ENCODE measurements at regions not wholly inside any gene's neighbourhood (a gene's known extent, or its start where the extent isn't known, plus 50 kb on each side); places are given as distances from the start of the nearest gene placed in this dataset.

- TF ChIP-seq MYB (IDR thresholded peaks at IDR 0.05; ENCODE audit: borderline replicate concordance, low read depth, low read length) = no peak
- no peak for TF ChIP-seq IKZF1 (conservative IDR thresholded peaks at IDR 0.05)
- TF ChIP-seq, protein P1, sequence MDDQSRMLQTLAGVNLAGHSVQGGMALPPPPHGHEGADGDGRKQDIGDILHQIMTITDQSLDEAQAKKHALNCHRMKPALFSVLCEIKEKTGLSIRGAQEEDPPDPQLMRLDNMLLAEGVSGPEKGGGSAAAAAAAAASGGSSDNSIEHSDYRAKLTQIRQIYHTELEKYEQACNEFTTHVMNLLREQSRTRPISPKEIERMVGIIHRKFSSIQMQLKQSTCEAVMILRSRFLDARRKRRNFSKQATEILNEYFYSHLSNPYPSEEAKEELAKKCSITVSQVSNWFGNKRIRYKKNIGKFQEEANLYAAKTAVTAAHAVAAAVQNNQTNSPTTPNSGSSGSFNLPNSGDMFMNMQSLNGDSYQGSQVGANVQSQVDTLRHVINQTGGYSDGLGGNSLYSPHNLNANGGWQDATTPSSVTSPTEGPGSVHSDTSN (IDR thresholded peaks at IDR 0.05; ENCODE audit: insufficient replicate concordance, low read depth, low read length) = no peak
- no peak for TF ChIP-seq BMI1 (IDR thresholded peaks at IDR 0.05; ENCODE audit: borderline replicate concordance)
- TF ChIP-seq, protein P2, sequence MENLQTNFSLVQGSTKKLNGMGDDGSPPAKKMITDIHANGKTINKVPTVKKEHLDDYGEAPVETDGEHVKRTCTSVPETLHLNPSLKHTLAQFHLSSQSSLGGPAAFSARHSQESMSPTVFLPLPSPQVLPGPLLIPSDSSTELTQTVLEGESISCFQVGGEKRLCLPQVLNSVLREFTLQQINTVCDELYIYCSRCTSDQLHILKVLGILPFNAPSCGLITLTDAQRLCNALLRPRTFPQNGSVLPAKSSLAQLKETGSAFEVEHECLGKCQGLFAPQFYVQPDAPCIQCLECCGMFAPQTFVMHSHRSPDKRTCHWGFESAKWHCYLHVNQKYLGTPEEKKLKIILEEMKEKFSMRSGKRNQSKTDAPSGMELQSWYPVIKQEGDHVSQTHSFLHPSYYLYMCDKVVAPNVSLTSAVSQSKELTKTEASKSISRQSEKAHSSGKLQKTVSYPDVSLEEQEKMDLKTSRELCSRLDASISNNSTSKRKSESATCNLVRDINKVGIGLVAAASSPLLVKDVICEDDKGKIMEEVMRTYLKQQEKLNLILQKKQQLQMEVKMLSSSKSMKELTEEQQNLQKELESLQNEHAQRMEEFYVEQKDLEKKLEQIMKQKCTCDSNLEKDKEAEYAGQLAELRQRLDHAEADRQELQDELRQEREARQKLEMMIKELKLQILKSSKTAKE (IDR thresholded peaks at IDR 0.05; ENCODE audit: low read depth, poor library complexity, severe bottlenecking) = no peak
- TF ChIP-seq, protein P3, sequence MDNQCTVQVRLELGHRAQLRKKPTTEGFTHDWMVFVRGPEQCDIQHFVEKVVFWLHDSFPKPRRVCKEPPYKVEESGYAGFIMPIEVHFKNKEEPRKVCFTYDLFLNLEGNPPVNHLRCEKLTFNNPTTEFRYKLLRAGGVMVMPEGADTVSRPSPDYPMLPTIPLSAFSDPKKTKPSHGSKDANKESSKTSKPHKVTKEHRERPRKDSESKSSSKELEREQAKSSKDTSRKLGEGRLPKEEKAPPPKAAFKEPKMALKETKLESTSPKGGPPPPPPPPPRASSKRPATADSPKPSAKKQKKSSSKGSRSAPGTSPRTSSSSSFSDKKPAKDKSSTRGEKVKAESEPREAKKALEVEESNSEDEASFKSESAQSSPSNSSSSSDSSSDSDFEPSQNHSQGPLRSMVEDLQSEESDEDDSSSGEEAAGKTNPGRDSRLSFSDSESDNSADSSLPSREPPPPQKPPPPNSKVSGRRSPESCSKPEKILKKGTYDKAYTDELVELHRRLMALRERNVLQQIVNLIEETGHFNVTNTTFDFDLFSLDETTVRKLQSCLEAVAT (IDR thresholded peaks at IDR 0.05) = no peak
- no peak for TF ChIP-seq POLR2AphosphoS5 (IDR thresholded peaks at IDR 0.05; ENCODE audit: low read length)
- TF ChIP-seq, protein P4, sequence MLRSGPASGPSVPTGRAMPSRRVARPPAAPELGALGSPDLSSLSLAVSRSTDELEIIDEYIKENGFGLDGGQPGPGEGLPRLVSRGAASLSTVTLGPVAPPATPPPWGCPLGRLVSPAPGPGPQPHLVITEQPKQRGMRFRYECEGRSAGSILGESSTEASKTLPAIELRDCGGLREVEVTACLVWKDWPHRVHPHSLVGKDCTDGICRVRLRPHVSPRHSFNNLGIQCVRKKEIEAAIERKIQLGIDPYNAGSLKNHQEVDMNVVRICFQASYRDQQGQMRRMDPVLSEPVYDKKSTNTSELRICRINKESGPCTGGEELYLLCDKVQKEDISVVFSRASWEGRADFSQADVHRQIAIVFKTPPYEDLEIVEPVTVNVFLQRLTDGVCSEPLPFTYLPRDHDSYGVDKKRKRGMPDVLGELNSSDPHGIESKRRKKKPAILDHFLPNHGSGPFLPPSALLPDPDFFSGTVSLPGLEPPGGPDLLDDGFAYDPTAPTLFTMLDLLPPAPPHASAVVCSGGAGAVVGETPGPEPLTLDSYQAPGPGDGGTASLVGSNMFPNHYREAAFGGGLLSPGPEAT (IDR thresholded peaks at IDR 0.05; ENCODE audit: low read depth) = no peak
- TF ChIP-seq TCF12 (IDR thresholded peaks at IDR 0.05; ENCODE audit: low read depth, low read length) = no peak
- TF ChIP-seq DPF2 (IDR thresholded peaks at IDR 0.05) = no peak
Observed at GRCh38 chr4:125008676-125009075, 296.1 kb upstream of the ANKRD50 start (continued).

Measured in GM12878 (cell line).